GM18498 (cell line): ENCODE measurements at regions not wholly inside any gene's neighbourhood (a gene's known extent, or its start where the extent isn't known, plus 50 kb on each side); places are given as distances from the start of the nearest gene placed in this dataset.

ENCODE experiments used
- ATAC-seq: cut with Tn5 transposase; IDR thresholded peaks from one replicate; pipeline ENCODE4 v1.9.1; 2021; ENCODE audit warnings: mild to moderate bottlenecking, moderate library complexity; ENCODE audit not compliant: unreplicated experiment

DNA sequence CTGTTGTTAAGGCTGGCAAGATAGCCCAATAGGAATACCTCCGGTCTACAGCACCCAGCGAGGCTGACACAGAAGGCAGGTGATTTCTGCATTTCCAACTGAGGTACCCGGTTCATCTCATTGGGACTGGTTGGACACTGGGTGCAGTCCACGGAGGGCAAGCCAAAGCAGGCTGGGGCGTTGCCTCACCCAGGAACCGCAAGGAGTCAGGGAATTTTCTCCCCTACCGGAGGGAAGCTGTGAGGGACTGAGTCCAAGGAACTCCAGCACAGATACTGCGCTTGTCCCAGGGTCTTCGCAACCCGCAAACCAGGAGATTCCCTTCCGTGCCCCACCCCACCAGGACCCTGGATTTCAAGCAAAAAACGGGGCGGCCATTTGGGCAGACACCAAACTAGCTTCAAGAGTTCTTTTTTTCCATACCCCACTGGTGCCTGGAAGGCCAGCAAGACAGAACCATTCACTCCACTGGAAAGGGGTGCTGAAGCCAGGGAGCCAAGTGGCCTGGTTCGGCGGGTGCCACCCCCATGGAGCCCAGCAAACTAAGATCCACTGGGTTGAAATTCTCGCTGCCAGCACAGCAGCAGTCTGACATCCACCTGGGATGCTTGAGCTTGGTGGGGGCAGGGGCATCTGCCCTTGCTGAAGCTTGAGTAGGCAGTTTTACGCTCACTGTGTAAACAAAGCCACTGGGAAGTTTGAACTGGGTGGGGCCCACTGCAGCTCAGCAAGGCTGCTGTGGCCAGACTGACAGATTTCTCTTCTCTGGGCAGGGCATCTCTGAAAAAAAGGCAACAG is 647.2 kb downstream of the BNC2 start:
- no peak for ATAC-seq

DNA sequence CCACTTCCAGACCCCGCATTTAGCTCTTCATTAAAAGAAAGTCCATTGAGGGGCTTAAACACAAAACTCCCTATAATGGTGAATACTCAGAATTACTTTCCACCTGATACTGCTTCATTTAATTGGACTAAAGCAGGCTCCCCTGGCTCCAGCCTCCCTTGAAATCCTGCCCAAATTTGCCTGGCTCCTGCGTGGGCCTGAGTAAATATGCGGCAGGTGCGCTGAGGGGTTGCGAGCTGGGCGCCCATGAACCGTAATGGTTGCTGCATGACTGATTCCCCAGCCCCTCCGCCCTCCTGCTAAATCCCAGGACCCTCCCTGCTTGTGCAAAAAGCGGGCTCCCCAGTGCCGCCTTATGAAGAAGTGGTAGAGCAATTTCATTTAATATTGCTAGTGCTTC is 639.7 kb downstream of the BNC2 start:
- ATAC-seq, result no peak

DNA sequence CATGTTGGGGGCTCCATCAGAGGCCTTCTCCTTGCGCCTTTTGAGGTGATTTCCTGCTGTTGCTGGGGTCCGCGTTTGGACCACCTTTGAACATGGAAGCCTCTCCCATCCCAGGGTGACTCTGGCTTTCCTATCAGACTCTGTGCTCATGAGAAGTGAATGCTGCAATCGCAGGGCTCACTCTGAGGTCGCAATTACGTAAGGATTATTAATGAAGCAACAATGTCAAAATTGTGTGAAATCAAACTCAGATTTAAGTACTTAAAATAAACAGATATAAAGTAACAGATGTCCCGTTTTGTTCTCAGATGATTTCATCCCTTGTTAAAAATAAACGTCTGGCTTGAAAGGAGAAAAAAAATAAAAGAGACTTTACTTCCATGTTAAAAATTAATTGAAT is 634.2 kb downstream of the BNC2 start:
- no peak for ATAC-seq

DNA sequence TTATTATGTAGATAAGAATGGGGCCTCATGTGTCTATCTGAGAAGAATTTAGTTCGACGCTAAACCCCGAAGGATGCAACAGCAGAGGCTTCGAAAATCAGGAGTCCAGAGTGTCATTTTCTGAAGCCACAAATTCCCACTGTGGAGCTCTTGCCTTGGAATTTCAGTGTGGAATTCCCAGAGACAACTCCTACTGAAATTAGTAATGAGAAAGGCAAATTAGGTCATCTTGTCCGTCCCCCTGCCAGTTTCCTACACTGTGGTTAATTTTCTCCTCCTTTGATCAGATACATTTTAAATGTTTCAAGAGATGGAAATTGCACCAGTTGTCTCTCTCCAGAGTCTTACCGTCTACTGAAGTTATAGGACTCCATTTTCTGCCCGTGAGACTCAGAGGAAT is 633.6 kb downstream of the BNC2 start:
- no peak for ATAC-seq

DNA sequence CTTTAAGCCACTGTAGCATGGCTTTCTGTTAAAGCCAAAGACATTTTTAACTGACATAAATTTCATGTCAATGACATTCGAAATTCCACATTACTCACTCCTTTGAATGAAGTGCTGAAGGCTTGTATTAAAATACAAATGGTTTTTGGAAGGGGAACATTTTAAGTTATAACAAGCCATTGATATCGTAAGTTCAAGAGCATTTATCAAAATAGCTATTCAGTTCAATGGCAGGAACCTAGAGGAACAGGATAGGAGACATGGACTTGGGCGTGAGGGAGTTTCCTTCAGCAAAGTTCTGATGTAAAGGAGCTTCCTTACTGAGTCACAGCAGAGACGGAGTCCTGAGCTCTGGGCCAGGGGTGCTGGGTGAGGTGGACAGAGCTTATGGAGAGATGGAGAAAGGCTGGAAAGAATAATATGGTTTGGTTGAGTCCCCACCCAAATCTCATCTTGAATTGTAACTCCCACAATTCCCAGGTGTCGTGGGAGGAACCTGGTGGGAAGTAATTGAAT is 631.8 kb downstream of the BNC2 start:
- no peak for ATAC-seq

DNA sequence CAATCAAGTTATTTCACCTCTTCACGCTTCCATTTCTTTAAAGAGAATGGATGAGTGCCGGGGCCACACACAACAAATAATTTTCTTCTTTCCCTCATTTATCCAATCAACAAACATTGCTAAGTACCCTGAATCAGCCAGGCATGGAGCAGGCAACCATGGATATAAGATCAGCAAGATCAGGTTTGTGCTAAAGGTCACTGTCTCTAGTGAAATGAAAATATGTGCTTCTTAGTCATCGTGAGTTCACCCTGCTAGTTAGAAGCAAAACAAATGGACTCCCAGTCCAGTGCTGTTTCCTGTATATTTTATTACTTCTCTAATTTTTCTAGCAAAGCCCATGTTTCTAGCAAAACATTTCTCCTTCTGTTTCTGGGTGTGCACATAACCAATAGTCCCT is 629.2 kb downstream of the BNC2 start:
- ATAC-seq, result no peak

DNA sequence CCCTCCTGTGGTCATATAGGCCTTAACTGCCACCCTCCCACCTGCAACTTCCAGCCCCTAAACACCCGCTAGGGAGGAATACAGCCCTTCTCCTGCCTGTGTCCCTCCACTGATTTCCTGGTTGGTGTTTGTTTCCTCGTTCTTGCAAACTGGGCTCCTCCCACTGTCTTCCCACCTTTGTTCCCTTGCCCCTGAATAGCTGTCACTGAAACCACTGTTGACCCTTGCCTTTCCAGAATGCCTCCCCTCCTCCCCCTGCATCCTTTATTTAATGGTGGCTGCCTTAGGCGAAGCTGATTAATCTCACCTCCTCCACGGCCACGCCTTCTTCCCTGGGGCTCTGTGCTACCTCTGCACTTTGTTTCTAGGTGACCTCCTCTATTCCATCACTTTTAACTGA is 626.7 kb downstream of the BNC2 start:
- ATAC-seq, result no peak

DNA sequence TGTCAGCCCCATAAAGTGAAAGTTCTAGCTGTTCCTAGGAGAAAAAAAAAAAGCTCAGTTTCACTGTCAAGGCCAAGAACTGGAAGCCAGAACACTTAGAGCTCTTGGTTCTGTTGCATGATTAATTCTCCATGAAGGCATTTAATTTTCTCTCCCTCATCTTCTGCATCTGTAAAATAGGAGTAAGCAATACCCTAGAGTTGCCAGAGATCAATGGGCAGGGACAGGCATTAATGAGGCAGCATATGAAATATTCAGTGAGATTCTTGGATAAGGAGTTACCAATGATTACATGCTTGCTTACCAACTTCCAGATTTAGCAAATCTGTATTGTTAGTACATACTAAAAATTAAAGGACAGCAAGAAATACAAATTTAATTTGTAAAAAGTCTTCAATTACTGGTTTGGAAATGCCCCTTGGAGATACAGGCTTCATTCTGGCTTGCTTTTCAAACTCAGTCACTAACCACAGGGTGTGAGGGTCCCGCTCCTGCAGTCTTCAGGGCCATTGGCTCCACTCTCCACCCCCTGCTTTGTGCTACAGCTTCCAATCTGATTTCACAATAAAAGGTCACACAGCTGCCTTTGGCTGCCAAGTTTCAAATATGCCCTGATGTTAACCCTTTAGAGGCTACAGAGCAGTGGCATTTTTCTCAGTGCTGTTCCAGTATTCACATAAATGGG is 624.6 kb downstream of the BNC2 start:
- no peak for ATAC-seq

DNA sequence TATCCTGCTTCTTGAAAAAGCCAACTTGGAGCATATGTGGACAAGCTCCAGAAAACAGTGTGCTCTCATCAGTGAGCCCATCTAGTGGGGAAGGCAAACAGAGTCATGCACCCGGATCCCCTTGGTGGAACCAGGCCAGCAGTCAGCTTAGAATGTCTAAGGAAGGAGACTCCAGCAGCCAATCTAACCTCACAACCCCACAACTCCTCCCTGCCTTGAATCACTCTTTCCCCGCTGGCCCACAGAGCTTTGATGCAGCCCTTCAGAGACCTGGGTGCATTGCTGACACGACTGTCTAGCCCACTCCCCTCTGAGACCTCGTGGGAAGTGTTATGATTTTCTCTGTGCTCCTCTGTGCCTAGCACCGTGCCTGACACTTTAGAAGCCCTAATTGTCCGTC is 623.7 kb downstream of the BNC2 start:
- ATAC-seq, result no peak

DNA sequence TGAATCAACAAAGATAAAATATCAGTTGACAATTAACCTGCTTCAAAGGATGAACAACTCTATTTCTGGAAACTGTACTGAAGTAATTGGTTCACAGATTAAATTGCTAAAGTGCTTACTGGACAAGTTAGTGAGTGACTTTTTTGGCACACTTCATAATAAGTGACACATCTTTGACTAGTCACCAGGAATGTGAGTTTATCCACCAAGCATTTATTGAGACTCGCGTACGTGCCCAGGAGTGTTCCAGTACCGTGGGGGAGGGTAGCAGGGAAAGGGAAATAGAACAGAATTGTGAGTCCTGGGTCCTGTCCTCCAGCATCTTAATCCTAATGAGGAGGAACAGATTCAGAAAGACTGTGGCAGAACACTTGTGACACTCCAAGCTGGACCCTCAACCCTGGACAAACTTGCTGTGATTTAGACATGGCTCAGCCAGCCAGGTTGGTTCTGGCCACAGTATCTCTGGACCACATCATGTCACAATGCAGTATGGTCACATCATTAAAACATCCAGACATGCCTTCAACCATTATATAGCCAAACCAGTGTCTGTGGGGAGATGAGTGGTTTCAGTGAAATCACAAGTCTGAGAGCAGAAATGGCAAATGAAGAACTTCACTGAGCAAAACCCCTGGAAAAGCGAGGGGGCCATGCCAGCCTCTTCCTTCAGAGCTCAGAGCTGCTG is 623.1 kb downstream of the BNC2 start:
- no peak for ATAC-seq

DNA sequence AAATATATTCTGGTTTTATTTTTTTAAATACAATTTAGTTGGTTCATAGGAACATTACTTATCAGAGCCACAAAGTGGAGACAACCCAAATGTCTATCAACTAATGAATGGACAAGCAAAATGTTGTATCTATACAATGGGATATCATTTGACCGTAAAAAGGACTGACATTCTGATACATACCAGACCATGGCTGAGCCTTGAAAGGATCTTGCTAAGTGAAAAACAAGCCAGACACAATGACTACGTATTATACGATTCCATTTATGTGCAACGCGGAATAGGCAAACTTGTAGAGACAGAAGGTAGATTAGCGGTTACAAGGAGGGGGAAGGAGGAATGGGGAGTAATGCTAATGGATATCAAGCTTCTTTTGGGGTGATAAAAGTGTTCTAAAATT is 621.6 kb downstream of the BNC2 start:
- no peak for ATAC-seq

DNA sequence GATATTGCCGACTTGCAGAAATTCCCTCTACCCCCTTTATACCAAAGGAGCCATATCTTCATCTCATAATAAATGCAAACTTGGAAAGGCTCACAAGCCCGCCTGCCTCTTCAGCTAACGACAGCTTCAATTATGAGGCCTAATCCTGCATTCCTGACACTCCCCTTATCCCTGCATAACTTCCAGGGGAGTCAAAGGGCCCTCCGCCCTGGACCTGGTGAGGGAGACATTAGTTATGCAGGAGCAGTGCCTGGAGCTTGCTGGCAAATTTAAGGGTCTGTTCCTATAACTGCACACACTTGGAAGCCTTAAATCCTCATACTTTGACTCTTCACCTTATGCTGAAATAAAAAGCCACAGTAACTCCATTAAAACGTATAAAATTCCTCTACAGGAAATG is 617.9 kb downstream of the BNC2 start:
- no peak for ATAC-seq

DNA sequence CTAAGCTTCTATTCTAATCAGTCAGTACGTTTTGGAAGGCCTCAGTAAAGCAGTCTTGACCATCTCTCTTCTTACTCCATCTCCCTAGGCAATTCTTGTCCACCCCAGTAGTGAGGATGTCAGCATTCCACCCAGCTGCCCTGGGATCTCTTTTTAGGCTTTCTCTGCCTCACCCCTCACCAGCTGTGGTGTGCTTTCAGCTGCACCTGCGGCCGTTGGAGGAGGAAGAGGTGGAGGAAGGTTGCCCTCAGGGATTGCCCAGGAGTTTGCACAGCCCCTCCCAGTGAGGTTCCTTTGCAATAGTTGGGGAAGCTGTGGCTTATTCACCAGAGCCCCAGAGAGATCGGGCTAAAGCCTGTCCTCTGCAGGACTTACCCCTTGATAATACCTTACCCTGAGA is 615.8 kb downstream of the BNC2 start:
- ATAC-seq, result no peak

DNA sequence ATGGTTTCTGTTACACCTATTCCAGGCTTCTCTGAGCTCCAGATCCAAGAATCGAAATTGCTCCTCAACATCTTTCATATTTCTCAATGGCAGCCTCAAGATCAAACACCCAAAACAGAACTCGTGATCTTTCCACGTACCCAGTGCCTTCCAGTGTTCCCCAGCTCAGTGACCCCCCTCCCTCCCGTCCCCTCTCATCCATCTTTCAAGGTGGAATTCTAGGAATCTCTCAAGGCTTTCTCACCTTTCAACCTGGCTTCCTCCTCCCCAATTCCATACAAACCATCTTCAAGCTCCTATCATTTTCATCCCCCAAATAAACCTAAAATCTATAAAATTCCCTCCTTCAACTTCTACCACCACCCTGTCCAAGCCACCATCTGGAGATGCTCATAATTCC is 615.3 kb downstream of the BNC2 start:
- ATAC-seq, result no peak

DNA sequence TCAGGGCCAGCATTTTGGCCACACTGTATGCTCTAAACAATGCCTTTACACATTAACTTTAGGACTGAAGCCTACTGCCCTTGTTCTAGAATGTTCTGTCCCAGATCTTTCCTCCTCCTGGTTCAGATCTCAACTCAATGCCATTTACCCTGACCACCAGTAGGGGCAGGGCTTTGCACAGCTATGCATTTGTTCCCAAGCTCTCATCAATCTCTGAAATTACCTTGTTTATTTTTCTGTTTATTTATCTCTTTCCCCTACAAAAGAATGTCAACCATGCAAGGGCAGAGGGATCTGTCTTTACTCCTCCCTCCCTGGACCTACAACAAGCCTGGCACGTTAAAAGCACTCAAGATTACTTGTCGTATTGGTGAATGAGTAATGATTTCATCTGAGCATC is 612.9 kb downstream of the BNC2 start:
- no peak for ATAC-seq

DNA sequence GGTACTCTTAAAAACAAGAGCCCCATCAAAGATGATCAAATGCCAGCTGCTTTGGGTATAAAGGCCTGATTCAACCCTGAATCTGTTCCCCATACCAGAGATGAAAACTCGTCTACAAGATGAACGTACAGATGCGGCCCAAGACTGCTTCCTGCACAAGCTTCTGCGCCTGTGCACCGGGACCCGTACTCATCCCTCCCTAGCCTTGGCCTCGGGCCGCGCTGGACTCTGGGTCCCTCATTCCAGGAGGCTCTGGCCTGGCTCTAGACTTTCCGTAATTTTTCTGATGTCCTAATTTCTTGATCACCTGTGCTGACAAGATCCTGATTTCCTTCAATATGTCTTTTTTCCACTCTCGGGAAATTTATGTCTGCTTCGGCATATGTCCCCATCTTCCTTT is 612.3 kb downstream of the BNC2 start:
- no peak for ATAC-seq

DNA sequence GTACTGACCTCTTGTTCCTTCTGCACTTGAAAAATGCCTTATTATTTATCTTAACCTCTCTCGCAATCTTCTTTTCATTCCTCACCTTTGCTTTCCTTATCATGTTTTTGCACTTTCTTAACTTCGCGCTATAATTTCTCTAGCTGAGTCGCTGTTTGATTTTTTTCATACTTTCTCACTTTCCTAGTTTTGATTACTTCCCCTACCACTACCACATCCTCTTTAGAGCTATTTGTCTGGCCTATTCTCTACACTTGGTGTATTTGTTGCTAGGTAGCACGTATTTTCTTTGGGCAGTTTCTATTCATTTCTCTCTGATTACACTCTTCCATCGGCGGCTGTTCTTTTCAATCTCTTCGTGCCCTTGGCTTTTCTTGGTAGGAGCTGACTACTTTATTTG is 611.8 kb downstream of the BNC2 start:
- ATAC-seq, result no peak

DNA sequence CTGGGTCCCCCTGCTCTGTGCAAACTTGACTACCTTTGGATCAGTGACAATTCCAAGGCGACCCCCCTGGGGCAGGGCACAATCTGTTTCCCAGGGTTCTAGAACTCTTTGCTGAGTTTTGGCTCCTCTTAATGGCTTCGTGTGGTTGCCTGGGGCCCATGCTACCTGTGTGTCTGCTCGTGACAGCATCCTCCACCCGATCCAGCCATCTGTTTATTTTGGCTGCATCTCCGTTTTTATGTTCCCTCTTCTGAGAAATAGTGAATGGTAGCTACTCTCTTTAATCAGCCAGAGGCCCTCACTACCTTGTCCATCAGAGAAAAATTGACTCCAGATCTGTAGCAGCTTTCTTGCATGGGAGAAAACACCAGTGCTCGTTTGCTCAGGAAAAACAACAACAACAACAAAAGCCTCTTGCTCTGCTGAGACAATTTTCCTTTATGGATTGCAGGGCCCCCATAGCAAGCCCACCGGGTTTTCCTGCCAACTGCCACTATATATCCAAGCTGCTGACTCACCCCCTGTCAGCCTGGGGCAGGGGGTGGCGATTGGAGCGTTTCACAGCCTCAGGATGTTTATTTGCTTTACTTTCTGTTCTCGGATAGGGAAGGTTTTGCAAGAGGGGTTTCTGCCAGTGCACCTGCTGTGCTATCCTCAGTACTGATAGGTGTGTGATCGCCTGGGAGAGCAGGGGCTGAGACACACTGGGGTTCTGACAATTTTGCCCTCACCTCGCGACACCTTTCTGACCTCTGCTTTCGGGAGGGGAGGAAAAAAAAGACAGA is 607.8 kb downstream of the BNC2 start:
- no peak for ATAC-seq

DNA sequence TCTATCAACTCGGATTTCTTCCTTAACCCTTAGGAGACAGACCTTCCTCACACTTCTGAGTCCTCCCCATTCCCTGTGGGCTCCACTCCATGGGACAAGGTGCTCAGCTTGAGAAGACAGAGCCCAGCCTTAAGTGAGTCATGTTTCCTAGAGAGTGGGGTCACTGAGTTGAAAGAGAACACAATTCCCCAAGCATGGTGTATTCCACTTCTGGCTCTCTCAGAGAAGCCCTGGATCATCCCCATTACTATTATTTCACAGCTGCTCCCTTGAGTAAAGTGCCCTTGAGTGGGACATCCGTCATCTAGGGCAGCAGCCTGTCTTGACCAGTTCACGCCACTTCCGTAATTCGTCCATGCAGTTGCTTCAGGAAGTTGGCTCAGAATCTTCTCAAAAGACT is 604.8 kb downstream of the BNC2 start:
- ATAC-seq, result no peak

DNA sequence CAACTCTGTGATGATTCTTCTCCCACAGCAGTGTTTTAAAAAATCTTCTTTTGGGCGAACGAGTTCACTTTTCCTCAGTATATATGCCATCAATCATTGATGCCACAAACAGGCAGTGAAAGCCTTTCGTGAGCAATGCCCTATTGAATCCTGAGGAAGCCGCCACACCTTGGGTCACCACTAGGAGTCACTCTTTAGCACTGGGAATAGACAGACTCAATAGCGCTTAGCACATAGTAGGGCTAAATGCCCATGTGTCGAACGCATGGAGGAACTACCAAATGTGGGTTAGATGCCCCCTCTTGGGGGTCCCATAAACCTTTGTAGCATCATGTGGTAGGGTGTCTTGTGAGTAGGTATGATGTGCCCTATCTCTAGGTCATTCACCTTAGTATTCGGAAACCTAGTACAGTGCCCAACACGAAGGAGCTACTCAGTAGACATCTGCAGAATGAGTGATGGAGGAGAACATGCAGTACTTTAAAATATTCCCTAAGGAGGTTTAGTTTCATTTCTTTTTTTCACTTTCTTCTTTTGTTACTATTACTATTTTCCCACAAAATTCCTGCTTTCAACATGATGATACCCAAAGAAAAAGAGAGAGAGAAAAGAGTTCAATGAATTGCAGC is 603.7 kb downstream of the BNC2 start:
- ATAC-seq, result no peak
